Breast epithelium (tissue), 4 donors: ENCODE measurements at regions not wholly inside any gene's neighbourhood (a gene's known extent, or its start where the extent isn't known, plus 50 kb on each side); places are given as distances from the start of the nearest gene placed in this dataset.

Experiments
- DNase-seq, 2 donors: peaks; one replicate each; pipeline ENCODE4 v3.0.0-alpha.2; 2019; ENCODE audit warnings: low spot score in 2 of 2
- H3K27ac ChIP-seq, 2 donors: fragments of 200-600 bp; sonication (generic) in 1 of 2; one replicate each; pipeline ENCODE4 v1.5.1; 2016 to 2019; ENCODE audit warnings: mild to moderate bottlenecking in 1 of 2
- H3K27me3 ChIP-seq, 2 donors: fragments of 200-600 bp; sonication (generic) in 1 of 2; one replicate each; pipeline versions ENCODE4 v1.5.1 to v1.6.0; 2017 to 2019; ENCODE audit warnings: control low read depth in 1 of 2, mild to moderate bottlenecking in 1 of 2
- H3K36me3 ChIP-seq: fragments of 200-600 bp; one replicate; pipeline ENCODE4 v1.5.1; 2019
- H3K4me1 ChIP-seq, 2 donors: fragments of 200-600 bp; sonication (generic); one replicate each; pipeline ENCODE4 v1.5.1; 2016 to 2019; ENCODE audit warnings: control low read depth in 1 of 2
- H3K4me3 ChIP-seq, 3 donors: fragments of 200-600 bp; sonication (generic); 1 replicate in 2 of 3; 2 replicates in 1 of 3; pipeline ENCODE4 v1.5.1; 2016 to 2019; ENCODE audit warnings: mild to moderate bottlenecking in 3 of 3, moderate library complexity in 2 of 3
- H3K9me3 ChIP-seq, 2 donors: fragments of 200-600 bp; sonication (generic) in 1 of 2; one replicate each; pipeline ENCODE4 v1.5.1; 2016 to 2019; ENCODE audit warnings: control low read depth in 1 of 2
- CTCF ChIP-seq, 3 donors: fragments of 450-650 bp; IDR thresholded peaks; one replicate each; pipeline ENCODE4 v1.5.1; 2016 to 2017; ENCODE audit warnings: antibody characterized with exemption in 3 of 3, mild to moderate bottlenecking in 3 of 3, moderate library complexity in 3 of 3
- POLR2A ChIP-seq: fragments of 450-650 bp; IDR thresholded peaks from one replicate; pipeline ENCODE4 v1.6.1; 2016; ENCODE audit warnings: antibody characterized with exemption, mild to moderate bottlenecking, moderate library complexity
- POLR2AphosphoS5 ChIP-seq, 3 donors: sonication (generic); formaldehyde crosslinking; IDR thresholded peaks; one replicate each; pipeline ENCODE4 v1.6.1; 2017; ENCODE audit warnings: antibody characterized with exemption in 3 of 3
- intact Hi-C: fragments of 100-400 bp; cut with DNase I; formaldehyde crosslinking; loops from one replicate; pipeline ENCODE4 v1.15.1; 2023; ENCODE audit warnings: low total_unique reads

GRCh38 chr2:172207911-172208310, 105.2 kb upstream of the DLX2 start:
- Histone ChIP-seq H3K4me1 (no peaks in the 10 kb centered on the region), H3K4me3 (no peak overlapping the region), H3K9me3 (no peaks in the 10 kb centered on the region), H3K27ac (no peak overlapping the region), H3K36me3 (no peaks in the 10 kb centered on the region), H3K27me3 (no peaks in the 10 kb centered on the region)
- intact Hi-C loops: loop anchor here (5.0 kb wide), 1 partner anchor 49 kb away; no protein-coding TSS in a partner anchor
- DNase-seq: no peak
- TF ChIP-seq CTCF (IDR thresholded peaks at IDR 0.05): no peak
- TF ChIP-seq POLR2A: no peak
- TF ChIP-seq POLR2AphosphoS5 (IDR thresholded peaks at IDR 0.05): no peak

- H3K4me1 ChIP-seq: no peaks in the 10 kb centered on the region
- H3K4me3 ChIP-seq: no peak overlapping the region
- TF ChIP-seq POLR2AphosphoS5 (IDR thresholded peaks at IDR 0.05) (no peak), POLR2A (no peak), CTCF (IDR thresholded peaks at IDR 0.05) (no peak)
- no peak overlapping the region for H3K27ac ChIP-seq
- DNase-seq: no peak
- H3K36me3 ChIP-seq: no peaks in the 10 kb centered on the region
- no peaks in the 10 kb centered on the region for H3K9me3 ChIP-seq
- intact Hi-C loops: loop anchor here (5.0 kb wide), 1 partner anchor 48 kb away; no protein-coding TSS in a partner anchor
- no peaks in the 10 kb centered on the region for H3K27me3 ChIP-seq
Measured at GRCh38 chr2:172208791-172209325, 106.2 kb upstream of the DLX2 start.

- no peaks in the 10 kb centered on the region for H3K4me1 ChIP-seq
- H3K4me3 ChIP-seq: no peak overlapping the region
- TF ChIP-seq CTCF (IDR thresholded peaks at IDR 0.05): no peak
- TF ChIP-seq POLR2A: no peak
- TF ChIP-seq POLR2AphosphoS5 (IDR thresholded peaks at IDR 0.05): no peak
- H3K27me3 ChIP-seq: no peaks in the 10 kb centered on the region
- no peak overlapping the region for H3K27ac ChIP-seq
- DNase-seq: no peak
- no peaks in the 10 kb centered on the region for H3K36me3 ChIP-seq
- no peaks in the 10 kb centered on the region for H3K9me3 ChIP-seq
- intact Hi-C loops: no loop called here
Measured at GRCh38 chr2:172210599-172210998, 107.9 kb upstream of the DLX2 start.

- H3K27ac ChIP-seq: no peak overlapping the region
- no peak for DNase-seq
- H3K9me3 ChIP-seq: no peaks in the 10 kb centered on the region
- no peak for TF ChIP-seq POLR2AphosphoS5 (IDR thresholded peaks at IDR 0.05)
- TF ChIP-seq POLR2A: no peak
- intact Hi-C loops: no loop called here
- H3K27me3 ChIP-seq: no peaks in the 10 kb centered on the region
- H3K36me3 ChIP-seq: no peaks in the 10 kb centered on the region
- no peak overlapping the region for H3K4me3 ChIP-seq
- H3K4me1 ChIP-seq: no peaks in the 10 kb centered on the region
Measured at GRCh38 chr2:172211512-172211911, 108.8 kb upstream of the DLX2 start.

GRCh38 chr2:172213116-172213860, 110.6 kb upstream of the DLX2 start:
- Histone ChIP-seq H3K4me3 (no peak overlapping the region), H3K27ac (peak overlapping the region; percentile 45 to 67), H3K4me1 (no peaks in the 10 kb centered on the region), H3K27me3 (no peaks in the 10 kb centered on the region), H3K36me3 (no peaks in the 10 kb centered on the region), H3K9me3 (no peaks in the 10 kb centered on the region)
- no peak for TF ChIP-seq CTCF (IDR thresholded peaks at IDR 0.05)
- TF ChIP-seq POLR2AphosphoS5 (IDR thresholded peaks at IDR 0.05): no peak
- DNase-seq: no peak
- intact Hi-C loops: no loop called here
